Colonic mucosa (tissue), 4 donors: ENCODE measurements at regions not wholly inside any gene's neighbourhood (a gene's known extent, or its start where the extent isn't known, plus 50 kb on each side); places are given as distances from the start of the nearest gene placed in this dataset.

ENCODE experiments used
- DNase-seq: peaks from one replicate; pipeline ENCODE4 v3.0.0-alpha.2; 2020
- H3K27ac ChIP-seq: fragments of 200-600 bp; one replicate; pipeline ENCODE4 v1.8.0; 2021
- H3K27me3 ChIP-seq: fragments of 200-600 bp; one replicate; pipeline ENCODE4 v1.8.0; 2021
- H3K36me3 ChIP-seq: fragments of 200-600 bp; one replicate; pipeline ENCODE4 v1.8.0; 2021
- H3K4me1 ChIP-seq: fragments of 200-600 bp; one replicate; pipeline ENCODE4 v1.8.0; 2021; ENCODE audit warnings: mild to moderate bottlenecking
- H3K4me3 ChIP-seq: fragments of 200-600 bp; one replicate; pipeline ENCODE4 v1.8.0; 2021
- H3K9ac ChIP-seq, 2 donors: one replicate each; pipeline ENCODE4 v1.7.0; 2013; ENCODE audit warnings: control low read depth in 2 of 2, low read depth in 2 of 2, low read length in 2 of 2
- H3K9me3 ChIP-seq: fragments of 200-600 bp; one replicate; pipeline ENCODE4 v1.8.0; 2021
- intact Hi-C: fragments of 100-400 bp; cut with DNase I; formaldehyde crosslinking; loops from one replicate; pipeline ENCODE4 v1.14.1; 2022
- TF ChIP-seq, protein P1 (sequence below): fragments of 200-600 bp; IDR thresholded peaks from one replicate; pipeline ENCODE4 v1.8.0; 2022; ENCODE audit warnings: antibody characterized with exemption, mild to moderate bottlenecking
- donor health status: healthy.
- donor health status: DM: no; HTN: no; CAD: no.
- donor health status: DM: no; HTN: no; CAD: no.

DNA sequence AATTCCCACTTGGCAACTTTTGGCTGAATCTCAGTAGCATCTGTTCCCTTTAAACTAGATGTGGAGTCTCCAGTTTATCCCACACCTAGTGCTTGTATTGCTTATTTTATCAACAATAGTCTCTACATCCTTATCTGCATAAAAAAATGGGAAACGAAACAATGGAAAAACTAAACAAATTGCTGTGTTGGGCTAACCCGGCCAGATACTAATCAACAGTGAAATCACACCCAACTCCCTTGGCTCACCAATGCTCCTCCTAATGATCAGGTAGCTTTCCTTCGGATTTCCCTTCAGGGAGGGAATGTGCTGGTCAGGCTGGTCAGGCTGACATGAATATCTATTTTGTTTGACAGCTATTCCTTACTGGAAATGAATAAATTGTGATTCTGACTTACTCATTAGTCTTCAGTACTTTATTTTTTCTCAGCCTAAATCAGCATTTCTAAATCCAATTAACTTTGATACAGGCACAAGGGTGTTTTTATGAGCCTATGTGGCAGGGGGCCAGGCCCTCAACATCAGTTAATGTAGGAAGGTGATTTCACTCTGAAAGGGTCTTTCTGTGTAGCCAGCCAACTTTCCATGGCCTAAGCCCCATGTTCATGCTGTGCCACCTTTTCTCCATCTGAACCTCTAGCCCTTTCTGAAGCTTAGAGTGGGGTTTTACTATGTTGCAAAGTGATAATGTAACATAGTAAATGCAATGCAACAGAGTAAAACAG, 170.5 kb upstream of the NPSR1 start:
- intact Hi-C loops = no loop called here
- H3K4me1 ChIP-seq = no peaks in the 10 kb centered on the region
- H3K27ac ChIP-seq = no peak overlapping the region
- H3K9me3 ChIP-seq = no peaks in the 10 kb centered on the region
- no peak for DNase-seq
- TF ChIP-seq, protein P1, sequence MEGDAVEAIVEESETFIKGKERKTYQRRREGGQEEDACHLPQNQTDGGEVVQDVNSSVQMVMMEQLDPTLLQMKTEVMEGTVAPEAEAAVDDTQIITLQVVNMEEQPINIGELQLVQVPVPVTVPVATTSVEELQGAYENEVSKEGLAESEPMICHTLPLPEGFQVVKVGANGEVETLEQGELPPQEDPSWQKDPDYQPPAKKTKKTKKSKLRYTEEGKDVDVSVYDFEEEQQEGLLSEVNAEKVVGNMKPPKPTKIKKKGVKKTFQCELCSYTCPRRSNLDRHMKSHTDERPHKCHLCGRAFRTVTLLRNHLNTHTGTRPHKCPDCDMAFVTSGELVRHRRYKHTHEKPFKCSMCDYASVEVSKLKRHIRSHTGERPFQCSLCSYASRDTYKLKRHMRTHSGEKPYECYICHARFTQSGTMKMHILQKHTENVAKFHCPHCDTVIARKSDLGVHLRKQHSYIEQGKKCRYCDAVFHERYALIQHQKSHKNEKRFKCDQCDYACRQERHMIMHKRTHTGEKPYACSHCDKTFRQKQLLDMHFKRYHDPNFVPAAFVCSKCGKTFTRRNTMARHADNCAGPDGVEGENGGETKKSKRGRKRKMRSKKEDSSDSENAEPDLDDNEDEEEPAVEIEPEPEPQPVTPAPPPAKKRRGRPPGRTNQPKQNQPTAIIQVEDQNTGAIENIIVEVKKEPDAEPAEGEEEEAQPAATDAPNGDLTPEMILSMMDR = no peak
- H3K27me3 ChIP-seq = no peaks in the 10 kb centered on the region
- H3K9ac ChIP-seq = no peak overlapping the region
- no peaks in the 10 kb centered on the region for H3K36me3 ChIP-seq
- no peak overlapping the region for H3K4me3 ChIP-seq

DNA sequence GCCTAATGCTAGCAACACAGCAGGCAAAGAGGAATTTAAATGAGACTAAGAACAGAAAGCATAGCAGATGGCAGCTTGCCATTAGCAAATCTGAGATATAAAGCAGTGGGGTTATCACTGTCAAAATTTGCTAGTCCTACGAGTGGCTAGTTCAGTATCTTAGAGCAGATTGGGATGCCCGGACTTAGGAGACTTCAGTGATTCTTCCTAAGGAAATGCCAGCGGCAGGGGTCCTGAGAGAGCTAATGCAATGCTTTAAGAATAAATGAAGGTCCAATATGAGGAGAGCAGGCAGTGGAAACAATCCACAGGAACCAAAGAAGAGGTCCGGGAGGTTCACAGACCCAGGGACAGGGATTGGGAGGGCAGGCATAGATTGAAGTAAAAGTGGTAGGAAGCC, 169.3 kb upstream of the NPSR1 start:
- intact Hi-C loops = no loop called here
- no peaks in the 10 kb centered on the region for H3K27me3 ChIP-seq

DNA sequence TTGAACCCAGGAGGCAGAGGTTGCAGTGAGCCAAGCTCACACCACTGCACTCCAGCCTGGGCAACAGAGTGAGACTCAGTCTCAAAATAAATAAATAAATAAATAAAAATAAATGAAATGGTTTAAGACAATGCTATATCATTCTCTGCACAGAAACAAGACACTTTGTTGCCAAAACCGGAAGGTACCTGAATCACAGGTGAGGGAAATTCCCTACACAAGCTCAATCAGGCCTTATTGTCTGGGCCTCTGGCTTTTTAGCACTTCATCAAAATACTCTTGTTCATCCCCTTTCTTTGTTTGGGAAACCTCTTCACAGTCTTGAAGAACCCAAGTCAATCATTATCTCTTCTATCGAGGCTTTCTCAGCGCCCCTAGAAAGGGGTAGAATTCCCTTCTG, 166.1 kb upstream of the NPSR1 start:
- Histone ChIP-seq H3K4me3 (no peak overlapping the region), H3K27ac (no peak overlapping the region), H3K27me3 (no peaks in the 10 kb centered on the region), H3K4me1 (no peaks in the 10 kb centered on the region), H3K36me3 (no peaks in the 10 kb centered on the region), H3K9me3 (no peaks in the 10 kb centered on the region), H3K9ac (no peak overlapping the region)
- TF ChIP-seq, protein P1 = no peak
- no peak for DNase-seq
- intact Hi-C loops = no loop called here

More for the DNA sequence above, 169.3 kb upstream of the NPSR1 start:
- no peak for DNase-seq
- no peaks in the 10 kb centered on the region for H3K4me1 ChIP-seq
- TF ChIP-seq, protein P1 = no peak
- H3K36me3 ChIP-seq = no peaks in the 10 kb centered on the region
- no peak overlapping the region for H3K9ac ChIP-seq
- H3K4me3 ChIP-seq = no peak overlapping the region
- no peak overlapping the region for H3K27ac ChIP-seq
- H3K9me3 ChIP-seq = no peaks in the 10 kb centered on the region

DNA sequence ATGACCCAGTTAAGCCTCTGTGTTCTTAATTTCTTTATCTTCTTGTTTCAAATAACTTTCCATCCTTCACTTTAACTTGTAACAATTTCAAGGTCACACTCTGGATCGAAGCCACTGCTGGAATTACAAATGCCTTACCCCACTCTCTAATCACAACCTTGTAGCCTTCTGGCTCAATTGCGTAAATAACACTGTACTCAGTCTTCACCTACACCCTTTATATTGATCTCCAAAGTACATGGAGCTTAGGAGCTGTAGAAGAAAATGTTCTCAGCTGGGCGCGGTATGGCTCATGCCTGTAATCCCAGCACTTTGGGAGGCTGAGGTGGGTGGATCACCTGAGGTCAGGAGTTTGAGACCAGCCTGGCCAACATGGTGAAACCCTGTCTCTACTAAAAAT, 164.3 kb upstream of the NPSR1 start:
- H3K36me3 ChIP-seq = no peaks in the 10 kb centered on the region
- no peak overlapping the region for H3K27ac ChIP-seq
- no peak overlapping the region for H3K9ac ChIP-seq
- no peaks in the 10 kb centered on the region for H3K4me1 ChIP-seq
- H3K9me3 ChIP-seq = no peaks in the 10 kb centered on the region
- TF ChIP-seq, protein P1 = no peak
- H3K27me3 ChIP-seq = no peaks in the 10 kb centered on the region
- H3K4me3 ChIP-seq = no peak overlapping the region
- intact Hi-C loops = no loop called here
- no peak for DNase-seq

DNA sequence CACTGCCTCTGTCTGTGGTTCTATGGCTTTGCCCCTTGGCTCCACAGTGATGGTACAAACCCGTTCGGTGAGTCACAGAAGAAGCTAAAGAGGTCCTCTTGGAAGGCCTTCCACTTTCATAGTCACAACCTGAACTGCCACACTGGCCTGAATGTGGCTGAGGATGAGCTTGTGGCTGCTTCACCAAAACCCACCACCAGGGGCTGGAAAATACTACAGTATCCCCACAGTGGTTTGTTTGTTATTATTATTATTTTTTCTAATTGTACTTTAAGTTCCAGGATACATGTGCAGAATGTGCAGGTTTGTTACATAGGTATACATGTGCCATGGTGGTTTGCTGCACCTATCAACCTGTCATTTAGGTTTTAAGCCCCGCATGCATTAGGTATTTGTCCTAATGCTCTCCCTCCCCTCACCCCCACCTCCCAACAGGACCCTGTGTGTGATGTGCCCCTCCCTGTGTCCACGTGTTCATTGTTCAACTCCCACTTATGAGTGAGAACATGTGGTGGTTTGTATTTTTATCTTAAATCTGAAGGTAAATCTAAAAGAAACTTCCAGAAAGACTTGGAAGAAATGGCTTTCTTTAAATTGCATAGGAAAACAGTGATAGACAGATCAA, 160.8 kb upstream of the NPSR1 start:
- H3K27ac ChIP-seq = no peak overlapping the region

More for the DNA sequence above, 160.8 kb upstream of the NPSR1 start:
- H3K4me1 ChIP-seq = no peaks in the 10 kb centered on the region
- TF ChIP-seq, protein P1 = no peak
- no peaks in the 10 kb centered on the region for H3K9me3 ChIP-seq
- no peak overlapping the region for H3K9ac ChIP-seq
- intact Hi-C loops = no loop called here
- no peaks in the 10 kb centered on the region for H3K27me3 ChIP-seq
- H3K4me3 ChIP-seq = no peak overlapping the region
- no peaks in the 10 kb centered on the region for H3K36me3 ChIP-seq
- no peak for DNase-seq
